H9 (cell line): ENCODE measurements at regions not wholly inside any gene's neighbourhood (a gene's known extent, or its start where the extent isn't known, plus 50 kb on each side); places are given as distances from the start of the nearest gene placed in this dataset.

Experiments
- DNase-seq: peaks from one replicate; pipeline ENCODE4 v3.0.0-alpha.2; 2017
- H2AFZ ChIP-seq: one replicate; pipeline ENCODE4 v1.6.1; 2013; ENCODE audit warnings: mild to moderate bottlenecking, low read length, control low read depth, moderate library complexity
- H2AK5ac ChIP-seq: 2 replicates; pipeline ENCODE4 v1.6.1; 2013; ENCODE audit warnings: low read length, control low read depth, mixed read lengths; ENCODE audit not compliant: insufficient read length
- H2BK120ac ChIP-seq: one replicate; pipeline ENCODE4 v1.6.1; 2013; ENCODE audit warnings: low read depth, mild to moderate bottlenecking, low read length, control low read depth, inconsistent platforms; ENCODE audit not compliant: poor library complexity, severe bottlenecking
- H2BK12ac ChIP-seq: 2 replicates; pipeline ENCODE4 v1.6.1; 2013; ENCODE audit warnings: low read length, control low read depth, mixed read lengths, low read depth; ENCODE audit not compliant: insufficient read length
- H2BK15ac ChIP-seq: 2 replicates; pipeline ENCODE4 v1.6.1; 2013; ENCODE audit warnings: low read depth, low read length, control low read depth
- H2BK20ac ChIP-seq: one replicate; pipeline ENCODE4 v1.6.1; 2013; ENCODE audit warnings: low read depth, mild to moderate bottlenecking, low read length, control low read depth, inconsistent platforms; ENCODE audit not compliant: poor library complexity, severe bottlenecking
- H2BK5ac ChIP-seq: 2 replicates; pipeline ENCODE4 v1.6.1; 2013; ENCODE audit warnings: low read length, control low read depth, mixed read lengths; ENCODE audit not compliant: insufficient read length
- H3K14ac ChIP-seq: 2 replicates; pipeline ENCODE4 v1.6.1; 2013; ENCODE audit warnings: low read length, control low read depth; ENCODE audit not compliant: insufficient read depth
- H3K18ac ChIP-seq: 2 replicates; pipeline ENCODE4 v1.6.1; 2013; ENCODE audit warnings: low read depth, mild to moderate bottlenecking, mixed read lengths, low read length, control low read depth; ENCODE audit not compliant: insufficient read length
- H3K23ac ChIP-seq: 2 replicates; pipeline ENCODE4 v1.6.1; 2013; ENCODE audit warnings: low read length, control low read depth, mixed read lengths, low read depth; ENCODE audit not compliant: insufficient read length
- H3K23me2 ChIP-seq: 2 replicates; pipeline ENCODE4 v1.6.1; 2013; ENCODE audit warnings: low read depth, mild to moderate bottlenecking, mixed read lengths, low read length, control low read depth; ENCODE audit not compliant: insufficient read length, poor library complexity, severe bottlenecking
- H3K27ac ChIP-seq: 2 replicates; pipeline ENCODE4 v1.5.1; 2013; ENCODE audit warnings: low read length, control low read depth, mixed read lengths, low read depth; ENCODE audit not compliant: insufficient read length
- H3K27me3 ChIP-seq: 2 replicates; pipeline ENCODE4 v1.6.1; 2013; ENCODE audit warnings: low read length, control low read depth, inconsistent platforms; ENCODE audit not compliant: insufficient read depth
- H3K4ac ChIP-seq: 2 replicates; pipeline ENCODE4 v1.6.1; 2013; ENCODE audit warnings: low read depth, mild to moderate bottlenecking, control low read depth, inconsistent platforms, low read length, moderate library complexity
- H3K4me1 ChIP-seq: 2 replicates; pipeline ENCODE4 v1.6.1; 2013; ENCODE audit warnings: low read length, control low read depth, inconsistent platforms; ENCODE audit not compliant: insufficient read depth
- H3K4me2 ChIP-seq: 2 replicates; pipeline ENCODE4 v1.6.1; 2013; ENCODE audit warnings: low read length, control low read depth, mixed read lengths; ENCODE audit not compliant: insufficient read length, insufficient read depth
- H3K56ac ChIP-seq: 2 replicates; pipeline ENCODE4 v1.6.1; 2013; ENCODE audit warnings: low read depth, mild to moderate bottlenecking, mixed read lengths, low read length, control low read depth; ENCODE audit not compliant: insufficient read length
- H3K79me1 ChIP-seq: 2 replicates; pipeline ENCODE4 v1.6.1; 2013; ENCODE audit warnings: low read depth, mild to moderate bottlenecking, moderate library complexity, low read length, control low read depth, inconsistent platforms; ENCODE audit not compliant: insufficient read depth, poor library complexity, severe bottlenecking
- H3K79me2 ChIP-seq: 2 replicates; pipeline ENCODE4 v1.6.1; 2013; ENCODE audit warnings: low read length, control low read depth, inconsistent platforms; ENCODE audit not compliant: insufficient read depth
- H3K9ac ChIP-seq: 2 replicates; pipeline ENCODE4 v1.6.1; 2013; ENCODE audit warnings: low read length, control low read depth, mixed read lengths; ENCODE audit not compliant: insufficient read length; ENCODE audit errors: extremely low read depth
- H3K9me3 ChIP-seq: one replicate; pipeline ENCODE4 v1.6.1; 2013; ENCODE audit warnings: low read depth, low read length, inconsistent platforms; ENCODE audit not compliant: control insufficient read depth
- H3T11ph ChIP-seq: one replicate; pipeline ENCODE4 v1.6.1; 2013; ENCODE audit warnings: mild to moderate bottlenecking, low read length, control low read depth, inconsistent platforms
- H4K20me1 ChIP-seq: one replicate; pipeline ENCODE4 v1.6.1; 2013; ENCODE audit not compliant: control insufficient read depth, insufficient read length, insufficient read depth
- H4K5ac ChIP-seq: 2 replicates; pipeline ENCODE4 v1.6.1; 2013; ENCODE audit warnings: low read depth, mild to moderate bottlenecking, mixed read lengths, low read length, control low read depth; ENCODE audit not compliant: insufficient read length
- H4K8ac ChIP-seq: replicated peaks from 2 replicates; pipeline ENCODE4 v1.6.1; 2013; ENCODE audit warnings: low read length, control low read depth, mixed read lengths, low read depth; ENCODE audit not compliant: insufficient read length
- H4K91ac ChIP-seq: 2 replicates; pipeline ENCODE4 v1.6.1; 2013; ENCODE audit warnings: low read depth, mild to moderate bottlenecking, moderate library complexity, mixed read lengths, low read length, control low read depth; ENCODE audit not compliant: insufficient read length
- H3K27ac Mint-ChIP-seq, 3 experiments: 2 replicates in 2 of 3; 3 replicates in 1 of 3; pipeline ENCODE4 v1.8.0; 2020 to 2021; ENCODE audit warnings: mixed read lengths in 3 of 3, mild to moderate bottlenecking in 1 of 3, moderate library complexity in 1 of 3
- H3K27me3 Mint-ChIP-seq: 2 replicates; pipeline ENCODE4 v1.8.0; 2021; ENCODE audit warnings: low read depth, mild to moderate bottlenecking, moderate library complexity, mixed read lengths
- H3K36me3 Mint-ChIP-seq, 3 experiments: 2 replicates in 2 of 3; 3 replicates in 1 of 3; pipeline ENCODE4 v1.8.0; 2020 to 2021; ENCODE audit warnings: low read depth in 3 of 3, mixed read lengths in 3 of 3; ENCODE audit not compliant: insufficient read depth in 1 of 3
- H3K4me1 Mint-ChIP-seq, 2 experiments: 2 replicates each; pipeline ENCODE4 v1.8.0; 2020; ENCODE audit warnings: mixed read lengths in 2 of 2
- H3K4me3 Mint-ChIP-seq, 2 experiments: 2 replicates in 1 of 2; 3 replicates in 1 of 2; pipeline ENCODE4 v1.8.0; 2020 to 2021; ENCODE audit warnings: mild to moderate bottlenecking in 2 of 2, mixed read lengths in 2 of 2, moderate library complexity in 1 of 2
- H3K9me3 Mint-ChIP-seq, 2 experiments: 2 replicates in 1 of 2; 3 replicates in 1 of 2; pipeline ENCODE4 v1.8.0; 2020; ENCODE audit warnings: mild to moderate bottlenecking in 2 of 2, mixed read lengths in 2 of 2, moderate library complexity in 1 of 2
- CTCF ChIP-seq: fragments of 200-600 bp; sonication (generic); conservative IDR thresholded peaks from 3 replicates; pipeline ENCODE4 v1.8.0; 2021; ENCODE audit warnings: antibody characterized with exemption, mild to moderate bottlenecking
- WGBS: extraction: QIAGEN DNeasy Blood & Tissue Kit; methylation state at CpG from one replicate; pipeline ENCODE4 v1.1.7; 2013; ENCODE audit warnings: missing lambda C conversion rate, low lambda C conversion rate, mixed read lengths; ENCODE audit not compliant: insufficient read length; ENCODE audit errors: extremely low coverage; 5-methylcytosine and 5-hydroxymethylcytosine counted together

DNA sequence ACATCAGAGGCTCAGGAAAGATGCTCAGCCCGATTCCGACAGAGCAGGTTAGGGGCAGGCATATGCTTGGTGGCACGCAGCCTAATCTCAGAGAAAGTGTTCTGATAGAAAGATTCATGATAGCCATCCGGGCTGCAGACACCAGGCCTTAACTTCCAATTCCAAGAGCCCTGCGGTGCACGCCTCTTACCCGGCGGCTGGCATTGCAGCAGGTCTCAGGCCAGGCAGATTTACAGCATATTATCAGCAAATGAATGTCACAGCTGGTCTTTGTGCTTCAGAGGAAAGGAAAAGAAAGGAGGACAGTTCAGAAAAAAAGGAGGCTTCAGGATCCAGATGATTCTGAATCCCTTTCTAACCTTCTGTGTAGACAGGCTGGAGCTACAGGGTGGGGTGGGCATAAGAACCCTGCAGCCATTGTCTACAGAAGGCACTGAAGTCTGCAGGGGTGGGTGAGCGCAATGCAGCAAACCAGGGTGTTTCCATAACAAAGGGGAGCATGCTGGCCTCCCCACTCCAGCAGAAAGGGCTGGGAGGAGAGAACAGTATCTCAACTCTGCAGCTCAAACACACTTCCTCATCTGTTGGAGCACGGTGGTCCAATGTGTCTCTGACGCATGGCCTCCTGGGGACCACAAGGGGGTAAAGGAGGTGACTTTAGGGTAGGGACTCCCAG lies 277.4 kb upstream of the XYLT1 start:
- Histone ChIP-seq H2BK20ac (no peak overlapping the region), H2BK5ac (no peak overlapping the region), H3K23me2 (no peaks in the 10 kb centered on the region), H2AK5ac (no peak overlapping the region), H3T11ph (no peak overlapping the region), H3K9me3 (no peaks in the 10 kb centered on the region), H3K23ac (no peak overlapping the region), H2BK15ac (no peak overlapping the region), H4K20me1 (no peaks in the 10 kb centered on the region), H4K91ac (no peak overlapping the region), H3K27ac (no peak overlapping the region), H3K4me1 (no peaks in the 10 kb centered on the region; the same call in 1 of the 2 replicates), H3K27me3 (no peaks in the 10 kb centered on the region), H3K4me2 (peak overlapping the region; percentile 0), H3K9ac (no peak overlapping the region), H4K8ac (no peak overlapping the region), H2BK120ac (no peak overlapping the region), H3K14ac (peak overlapping the region; percentile 58; the same call in 1 of the 2 replicates), H3K79me1 (no peaks in the 10 kb centered on the region), H3K56ac (no peak overlapping the region), H3K18ac (no peak overlapping the region), H3K4ac (no peak overlapping the region), H2BK12ac (no peak overlapping the region), H2AFZ (no peak overlapping the region), H3K79me2 (no peaks in the 10 kb centered on the region), H4K5ac (no peak overlapping the region)
- WGBS: no CpG with 5 or more reads among the region's 11 CpGs
- peaks cover 5% of the 10 kb centered on the region for H3K27me3 Mint-ChIP-seq
- peak; percentile 67 for DNase-seq
- no peak for TF ChIP-seq CTCF
- H3K27ac Mint-ChIP-seq: peak overlapping the region; percentile 66 to 92 (median 82); a peak in 6 of 7 replicates
- H3K36me3 Mint-ChIP-seq: peaks cover 0 to 6% (median 2%) of the 10 kb centered on the region in 3 experiments; a peak in 3 of 7 replicates
- no peak overlapping the region; a peak in 1 of 5 replicates for H3K4me3 Mint-ChIP-seq
- H3K9me3 Mint-ChIP-seq: peaks cover 4 to 5% of the 10 kb centered on the region in 2 experiments; a peak in 3 of 5 replicates
- H3K4me1 Mint-ChIP-seq: peaks cover 33 to 50% of the 10 kb centered on the region in 2 experiments
